Mesothelial cell of epicardium (in vitro differentiated cells): ENCODE measurements at regions not wholly inside any gene's neighbourhood (a gene's known extent, or its start where the extent isn't known, plus 50 kb on each side); places are given as distances from the start of the nearest gene placed in this dataset.

Source experiments
- DNase-seq, 2 experiments: peaks; one replicate each; pipeline ENCODE4 v3.0.0; 2021; ENCODE audit warnings: low spot score in 2 of 2; ENCODE audit not compliant: unreplicated experiment in 2 of 2
- H3K27ac Mint-ChIP-seq: 2 replicates; pipeline ENCODE4 v1.8.0; 2021; ENCODE audit warnings: mixed read lengths
- H3K27me3 Mint-ChIP-seq: 2 replicates; pipeline ENCODE4 v1.8.0; 2021; ENCODE audit warnings: low read depth, mixed read lengths
- H3K36me3 Mint-ChIP-seq: 2 replicates; pipeline ENCODE4 v1.8.0; 2021; ENCODE audit warnings: mixed read lengths
- H3K4me1 Mint-ChIP-seq: 2 replicates; pipeline ENCODE4 v1.8.0; 2021; ENCODE audit warnings: mixed read lengths
- H3K4me3 Mint-ChIP-seq: 2 replicates; pipeline ENCODE4 v1.8.0; 2021; ENCODE audit warnings: mild to moderate bottlenecking, moderate library complexity, mixed read lengths
- H3K9me3 Mint-ChIP-seq: 2 replicates; pipeline ENCODE4 v1.8.0; 2021; ENCODE audit warnings: mixed read lengths
- CTCF ChIP-seq: fragments of 200-600 bp; sonication (generic); IDR thresholded peaks from one replicate; pipeline ENCODE4 v1.5.0; 2021; ENCODE audit warnings: antibody characterized with exemption; ENCODE audit not compliant: unreplicated experiment

- H3K27ac Mint-ChIP-seq = peak overlapping the region; percentile 39
- H3K36me3 Mint-ChIP-seq = peaks cover 8% of the 10 kb centered on the region
- no peak for DNase-seq
- no peak overlapping the region for H3K4me3 Mint-ChIP-seq
- H3K9me3 Mint-ChIP-seq = peaks cover 17% of the 10 kb centered on the region
- no peaks in the 10 kb centered on the region for H3K27me3 Mint-ChIP-seq
- H3K4me1 Mint-ChIP-seq = peaks cover 20% of the 10 kb centered on the region
- TF ChIP-seq CTCF = no peak
Observed at GRCh38 chr6:137657351-137657911, 163.2 kb upstream of the OLIG3 start.

- no peak for DNase-seq
- H3K36me3 Mint-ChIP-seq = peaks cover 8% of the 10 kb centered on the region
- TF ChIP-seq CTCF = no peak
- H3K4me3 Mint-ChIP-seq = no peak overlapping the region
- H3K4me1 Mint-ChIP-seq = peaks cover 20% of the 10 kb centered on the region
- peaks cover 17% of the 10 kb centered on the region for H3K9me3 Mint-ChIP-seq
- H3K27ac Mint-ChIP-seq = peak overlapping the region; percentile 39
- H3K27me3 Mint-ChIP-seq = no peaks in the 10 kb centered on the region
Observed at GRCh38 chr6:137658287-137658686, 164.1 kb upstream of the OLIG3 start.

GRCh38 chr6:137659871-137660270 is 165.7 kb upstream of the OLIG3 start:
- no peak overlapping the region for H3K4me3 Mint-ChIP-seq
- TF ChIP-seq CTCF = no peak
- H3K27ac Mint-ChIP-seq = no peak overlapping the region
- no peaks in the 10 kb centered on the region for H3K27me3 Mint-ChIP-seq
- H3K36me3 Mint-ChIP-seq = peaks cover 2% of the 10 kb centered on the region
- H3K9me3 Mint-ChIP-seq = peaks cover 12% of the 10 kb centered on the region
- DNase-seq = no peak
- peaks cover 23% of the 10 kb centered on the region for H3K4me1 Mint-ChIP-seq

- H3K4me1 Mint-ChIP-seq = peaks cover 27% of the 10 kb centered on the region
- H3K27me3 Mint-ChIP-seq = no peaks in the 10 kb centered on the region
- H3K27ac Mint-ChIP-seq = no peak overlapping the region
- DNase-seq = no peak
- TF ChIP-seq CTCF = no peak
- peaks cover 2% of the 10 kb centered on the region for H3K36me3 Mint-ChIP-seq
- H3K9me3 Mint-ChIP-seq = peaks cover 12% of the 10 kb centered on the region
- no peak overlapping the region for H3K4me3 Mint-ChIP-seq
Observed at GRCh38 chr6:137660296-137660731, 166.1 kb upstream of the OLIG3 start.

- H3K27ac Mint-ChIP-seq = no peak overlapping the region
- DNase-seq = no peak
- no peak overlapping the region for H3K4me3 Mint-ChIP-seq
- no peak for TF ChIP-seq CTCF
- H3K9me3 Mint-ChIP-seq = peaks cover 3% of the 10 kb centered on the region
- no peaks in the 10 kb centered on the region for H3K27me3 Mint-ChIP-seq
- H3K4me1 Mint-ChIP-seq = peaks cover 39% of the 10 kb centered on the region
- H3K36me3 Mint-ChIP-seq = peaks cover under 1% of the 10 kb centered on the region
Observed at GRCh38 chr6:137661601-137662000, 167.4 kb upstream of the OLIG3 start.

- Mint-ChIP-seq H3K9me3 (peaks cover 2% of the 10 kb centered on the region), H3K4me3 (no peak overlapping the region), H3K4me1 (peaks cover 28% of the 10 kb centered on the region), H3K27me3 (no peaks in the 10 kb centered on the region), H3K27ac (no peak overlapping the region), H3K36me3 (no peaks in the 10 kb centered on the region)
- TF ChIP-seq CTCF = no peak
- no peak for DNase-seq
Observed at GRCh38 chr6:137664183-137664582, 170.0 kb upstream of the OLIG3 start.
